ENCODE measurements at regions not wholly inside any gene's neighbourhood (a gene's known extent, or its start where the extent isn't known, plus 50 kb on each side); places are given as distances from the start of the nearest gene placed in this dataset.

DNA sequence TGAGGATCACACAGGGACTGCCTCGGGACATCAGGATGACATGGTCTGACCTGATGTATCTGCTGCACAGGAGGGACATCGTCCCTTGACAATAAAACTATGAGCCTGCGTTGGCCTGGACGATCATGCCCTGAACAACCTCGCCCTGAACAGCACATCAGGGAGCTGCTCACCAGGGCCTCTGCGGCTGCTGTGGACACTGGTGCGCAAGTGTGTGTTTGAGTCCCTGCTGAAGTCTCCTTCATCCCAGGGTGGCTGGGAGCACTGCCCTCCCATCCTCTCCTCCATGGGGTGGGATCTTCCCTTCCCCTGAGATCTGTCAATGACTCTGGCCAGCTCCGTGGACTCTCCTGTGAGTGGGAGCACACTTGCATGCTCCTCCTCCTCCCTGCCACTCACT, 257.8 kb downstream of the RBFOX3 start:
- TF ChIP-seq HOXB13 (CRISPR knock-in tag; IDR thresholded peaks at IDR 0.05; ENCODE audit: low read depth): no peak
- TF ChIP-seq POLR2A (IDR thresholded peaks at IDR 0.05; ENCODE audit: low read length): no peak
- TF ChIP-seq ESRRA (IDR thresholded peaks at IDR 0.05; ENCODE audit: borderline replicate concordance, low read length): no peak
- TF ChIP-seq, protein P1, sequence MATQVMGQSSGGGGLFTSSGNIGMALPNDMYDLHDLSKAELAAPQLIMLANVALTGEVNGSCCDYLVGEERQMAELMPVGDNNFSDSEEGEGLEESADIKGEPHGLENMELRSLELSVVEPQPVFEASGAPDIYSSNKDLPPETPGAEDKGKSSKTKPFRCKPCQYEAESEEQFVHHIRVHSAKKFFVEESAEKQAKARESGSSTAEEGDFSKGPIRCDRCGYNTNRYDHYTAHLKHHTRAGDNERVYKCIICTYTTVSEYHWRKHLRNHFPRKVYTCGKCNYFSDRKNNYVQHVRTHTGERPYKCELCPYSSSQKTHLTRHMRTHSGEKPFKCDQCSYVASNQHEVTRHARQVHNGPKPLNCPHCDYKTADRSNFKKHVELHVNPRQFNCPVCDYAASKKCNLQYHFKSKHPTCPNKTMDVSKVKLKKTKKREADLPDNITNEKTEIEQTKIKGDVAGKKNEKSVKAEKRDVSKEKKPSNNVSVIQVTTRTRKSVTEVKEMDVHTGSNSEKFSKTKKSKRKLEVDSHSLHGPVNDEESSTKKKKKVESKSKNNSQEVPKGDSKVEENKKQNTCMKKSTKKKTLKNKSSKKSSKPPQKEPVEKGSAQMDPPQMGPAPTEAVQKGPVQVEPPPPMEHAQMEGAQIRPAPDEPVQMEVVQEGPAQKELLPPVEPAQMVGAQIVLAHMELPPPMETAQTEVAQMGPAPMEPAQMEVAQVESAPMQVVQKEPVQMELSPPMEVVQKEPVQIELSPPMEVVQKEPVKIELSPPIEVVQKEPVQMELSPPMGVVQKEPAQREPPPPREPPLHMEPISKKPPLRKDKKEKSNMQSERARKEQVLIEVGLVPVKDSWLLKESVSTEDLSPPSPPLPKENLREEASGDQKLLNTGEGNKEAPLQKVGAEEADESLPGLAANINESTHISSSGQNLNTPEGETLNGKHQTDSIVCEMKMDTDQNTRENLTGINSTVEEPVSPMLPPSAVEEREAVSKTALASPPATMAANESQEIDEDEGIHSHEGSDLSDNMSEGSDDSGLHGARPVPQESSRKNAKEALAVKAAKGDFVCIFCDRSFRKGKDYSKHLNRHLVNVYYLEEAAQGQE (IDR thresholded peaks at IDR 0.05): no peak
- TF ChIP-seq, protein P2, sequence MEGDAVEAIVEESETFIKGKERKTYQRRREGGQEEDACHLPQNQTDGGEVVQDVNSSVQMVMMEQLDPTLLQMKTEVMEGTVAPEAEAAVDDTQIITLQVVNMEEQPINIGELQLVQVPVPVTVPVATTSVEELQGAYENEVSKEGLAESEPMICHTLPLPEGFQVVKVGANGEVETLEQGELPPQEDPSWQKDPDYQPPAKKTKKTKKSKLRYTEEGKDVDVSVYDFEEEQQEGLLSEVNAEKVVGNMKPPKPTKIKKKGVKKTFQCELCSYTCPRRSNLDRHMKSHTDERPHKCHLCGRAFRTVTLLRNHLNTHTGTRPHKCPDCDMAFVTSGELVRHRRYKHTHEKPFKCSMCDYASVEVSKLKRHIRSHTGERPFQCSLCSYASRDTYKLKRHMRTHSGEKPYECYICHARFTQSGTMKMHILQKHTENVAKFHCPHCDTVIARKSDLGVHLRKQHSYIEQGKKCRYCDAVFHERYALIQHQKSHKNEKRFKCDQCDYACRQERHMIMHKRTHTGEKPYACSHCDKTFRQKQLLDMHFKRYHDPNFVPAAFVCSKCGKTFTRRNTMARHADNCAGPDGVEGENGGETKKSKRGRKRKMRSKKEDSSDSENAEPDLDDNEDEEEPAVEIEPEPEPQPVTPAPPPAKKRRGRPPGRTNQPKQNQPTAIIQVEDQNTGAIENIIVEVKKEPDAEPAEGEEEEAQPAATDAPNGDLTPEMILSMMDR (IDR thresholded peaks at IDR 0.05): no peak
- TF ChIP-seq MAZ (IDR thresholded peaks at IDR 0.05; ENCODE audit: borderline replicate concordance, low read depth, low read length): no peak
- TF ChIP-seq RAD21 (conservative IDR thresholded peaks at IDR 0.05 in 1 of 2, IDR thresholded peaks at IDR 0.05 in 1 of 2): no peak
- no peak for TF ChIP-seq EP300 (IDR thresholded peaks at IDR 0.05)
- TF ChIP-seq KDM1A (IDR thresholded peaks at IDR 0.05; ENCODE audit: low read depth): no peak
- no peak for TF ChIP-seq JUNB (IDR thresholded peaks at IDR 0.05)
- no peak for TF ChIP-seq ZSCAN20 (CRISPR knock-in tag; IDR thresholded peaks at IDR 0.05)

Data from A549 (cell line).